ENCODE measurements at regions not wholly inside any gene's neighbourhood (a gene's known extent, or its start where the extent isn't known, plus 50 kb on each side); places are given as distances from the start of the nearest gene placed in this dataset.

DNA sequence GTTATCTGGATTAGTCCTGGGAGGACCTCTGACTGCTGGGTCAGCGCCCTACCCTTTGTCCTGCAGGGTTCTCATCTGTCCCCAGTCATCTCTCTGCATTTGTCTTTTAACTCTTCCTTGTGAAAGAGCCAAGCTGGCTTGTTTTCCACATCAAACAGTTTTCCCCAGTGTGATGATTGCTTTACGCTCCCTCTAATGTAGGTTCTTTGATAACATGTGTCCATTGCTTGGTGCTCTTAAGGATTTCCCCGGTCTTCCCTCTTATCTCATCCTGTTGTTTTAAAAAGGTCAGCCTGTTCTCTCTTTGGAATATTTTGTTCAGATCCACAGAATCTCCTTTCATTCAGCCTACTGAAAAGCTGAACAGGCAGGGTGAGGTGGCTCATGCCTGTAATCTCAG lies 792.1 kb upstream of the RAB6C start:
- TF ChIP-seq, protein P1, sequence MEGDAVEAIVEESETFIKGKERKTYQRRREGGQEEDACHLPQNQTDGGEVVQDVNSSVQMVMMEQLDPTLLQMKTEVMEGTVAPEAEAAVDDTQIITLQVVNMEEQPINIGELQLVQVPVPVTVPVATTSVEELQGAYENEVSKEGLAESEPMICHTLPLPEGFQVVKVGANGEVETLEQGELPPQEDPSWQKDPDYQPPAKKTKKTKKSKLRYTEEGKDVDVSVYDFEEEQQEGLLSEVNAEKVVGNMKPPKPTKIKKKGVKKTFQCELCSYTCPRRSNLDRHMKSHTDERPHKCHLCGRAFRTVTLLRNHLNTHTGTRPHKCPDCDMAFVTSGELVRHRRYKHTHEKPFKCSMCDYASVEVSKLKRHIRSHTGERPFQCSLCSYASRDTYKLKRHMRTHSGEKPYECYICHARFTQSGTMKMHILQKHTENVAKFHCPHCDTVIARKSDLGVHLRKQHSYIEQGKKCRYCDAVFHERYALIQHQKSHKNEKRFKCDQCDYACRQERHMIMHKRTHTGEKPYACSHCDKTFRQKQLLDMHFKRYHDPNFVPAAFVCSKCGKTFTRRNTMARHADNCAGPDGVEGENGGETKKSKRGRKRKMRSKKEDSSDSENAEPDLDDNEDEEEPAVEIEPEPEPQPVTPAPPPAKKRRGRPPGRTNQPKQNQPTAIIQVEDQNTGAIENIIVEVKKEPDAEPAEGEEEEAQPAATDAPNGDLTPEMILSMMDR (IDR thresholded peaks at IDR 0.05 in 4 of 5, conservative IDR thresholded peaks at IDR 0.05 in 1 of 5), result no peak
- no peak for TF ChIP-seq POLR2A (IDR thresholded peaks at IDR 0.05)
